ENCODE measurements at regions not wholly inside any gene's neighbourhood (a gene's known extent, or its start where the extent isn't known, plus 50 kb on each side); places are given as distances from the start of the nearest gene placed in this dataset.

GRCh38 chr1:62962014-62962812, 178.3 kb downstream of the ATG4C start:
- RAD21 ChIA-PET (ENCODE audit: low non-redundant PET in 1 of 2, low total read pairs in 2 of 2, uncharacterized antibody in 2 of 2, unreplicated experiment in 2 of 2), result no interaction called here

More at GRCh38 chr1:62962014-62962812, 178.3 kb downstream of the ATG4C start:
- ATAC-seq, result no peak
- H3K27me3 ChIP-seq (ENCODE audit: insufficient read depth, low read length), result no peaks in the 10 kb centered on the region
- no peak overlapping the region for H3K27ac ChIP-seq (ENCODE audit: low read depth, low read length)
- no peaks in the 10 kb centered on the region for H3K4me1 ChIP-seq (ENCODE audit: control insufficient read depth in 1 of 2, insufficient read depth in 2 of 2, low read length in 2 of 2)
- no peak for DNase-seq (ENCODE audit: low read depth, low spot score)
- CTCF ChIA-PET, result interaction anchor here (1.0 to 1.8 kb wide), 2 partner anchors 35 to 576 kb away, joined by 4 to 5 read pairs; no protein-coding TSS in a partner anchor
- no peak overlapping the region for H3K4me2 ChIP-seq (ENCODE audit: low read length)
- POLR2A ChIA-PET, result no interaction called here
- intact Hi-C loops (cut with micrococcal nuclease), result no loop called here
- H4K20me1 ChIP-seq (ENCODE audit: insufficient read depth), result no peaks in the 10 kb centered on the region
- H3K4me3 ChIP-seq (replicated peaks in 1 of 2; ENCODE audit: low read depth in 1 of 2, low read length in 2 of 2), result no peak overlapping the region
- H2AFZ ChIP-seq (ENCODE audit: low read depth, low read length, poor library complexity, severe bottlenecking), result peak overlapping the region; percentile 57
- no peaks in the 10 kb centered on the region for H3K9me3 ChIP-seq (ENCODE audit: control insufficient read depth in 1 of 2, insufficient read depth in 1 of 2, low read depth in 1 of 2, low read length in 2 of 2)
- no TSS peak for BruUV-seq (replicated peaks)
- H3K36me3 ChIP-seq (ENCODE audit: control insufficient read depth in 1 of 2, insufficient read depth in 2 of 2, low read length in 2 of 2), result no peaks in the 10 kb centered on the region
- no peaks in the 10 kb centered on the region for H3K9me2 ChIP-seq (ENCODE audit: insufficient read depth)
- no peaks in the 10 kb centered on the region for H3K79me2 ChIP-seq (ENCODE audit: insufficient read depth, low read length)
- no peak for TF ChIP-seq RAD21 (IDR thresholded peaks at IDR 0.05; ENCODE audit: low read depth)
- no peak for TF ChIP-seq TCF7L2 (IDR thresholded peaks at IDR 0.05; ENCODE audit: borderline replicate concordance, extremely low read depth, insufficient read depth, insufficient read length)
- TF ChIP-seq CTCF (IDR thresholded peaks at IDR 0.05 in 2 of 3, conservative IDR thresholded peaks at IDR 0.05 in 1 of 3; ENCODE audit: borderline replicate concordance in 1 of 3, insufficient read depth in 1 of 3, low read depth in 2 of 3, low read length in 2 of 3), result no peak
- no peak for TF ChIP-seq ELF1 (IDR thresholded peaks at IDR 0.05; ENCODE audit: borderline replicate concordance, low read depth)
- no peak for TF ChIP-seq ZFX (IDR thresholded peaks at IDR 0.05)
- TF ChIP-seq SIN3A (IDR thresholded peaks at IDR 0.05; ENCODE audit: low read depth), result no peak
- no peak for TF ChIP-seq YY1 (IDR thresholded peaks at IDR 0.05; ENCODE audit: extremely low read depth, insufficient replicate concordance, low read depth, low read length)
- TF ChIP-seq EZH2 (IDR thresholded peaks at IDR 0.05), result no peak
- no peak for TF ChIP-seq EZH2phosphoT487 (IDR thresholded peaks at IDR 0.05; ENCODE audit: borderline replicate concordance)
- TF ChIP-seq ATF3 (IDR thresholded peaks at IDR 0.05), result no peak
- TF ChIP-seq POLR2A (IDR thresholded peaks at IDR 0.05; ENCODE audit: borderline replicate concordance, extremely low read depth, insufficient read depth, insufficient read length), result no peak
- no peak for TF ChIP-seq CBX3 (IDR thresholded peaks at IDR 0.05; ENCODE audit: low read depth)
- TF ChIP-seq POLR2AphosphoS5 (IDR thresholded peaks at IDR 0.05; ENCODE audit: low read depth, low read length), result no peak
- no peak for TF ChIP-seq FOSL1 (IDR thresholded peaks at IDR 0.05; ENCODE audit: low read depth)
- no peak overlapping the region for H3K9ac ChIP-seq (ENCODE audit: low read length)
